ENCODE measurements at regions not wholly inside any gene's neighbourhood (a gene's known extent, or its start where the extent isn't known, plus 50 kb on each side); places are given as distances from the start of the nearest gene placed in this dataset.

DNA sequence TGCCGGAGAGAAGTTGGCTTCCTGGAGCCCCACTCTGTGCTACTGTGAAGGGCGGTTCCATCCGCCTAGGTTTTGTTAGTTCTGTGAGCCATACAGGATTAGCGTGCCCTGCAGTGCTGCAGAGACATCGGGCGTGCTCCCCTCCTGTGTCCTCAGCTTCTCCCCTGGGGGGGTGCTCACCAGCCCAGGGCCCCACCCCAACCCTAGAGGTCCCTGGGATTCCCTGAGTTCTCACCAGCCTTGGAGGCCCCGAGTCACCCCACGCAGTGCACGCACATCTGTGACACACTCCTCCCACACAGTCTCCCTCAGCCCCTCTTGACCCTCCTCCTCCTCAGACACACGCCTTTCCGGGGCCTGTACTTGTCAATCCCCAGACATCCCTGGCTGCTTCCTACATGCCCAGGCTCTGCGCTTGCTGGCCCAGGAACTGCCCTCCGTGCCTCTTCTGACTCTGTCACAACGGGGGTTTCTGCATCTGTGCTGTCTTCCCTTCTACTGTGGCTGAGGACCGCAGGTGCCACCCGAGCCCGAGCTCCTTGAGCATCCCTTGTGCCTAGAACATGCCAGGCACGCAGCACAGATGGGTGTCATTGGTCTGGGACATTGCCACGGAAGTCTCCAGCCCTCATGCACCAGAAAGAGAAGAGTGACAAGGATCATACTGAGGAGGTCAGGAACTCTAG lies 123.2 kb upstream of the RPS6KA2 start:
- intact Hi-C loops (cut with DNase I; ENCODE audit: low total_unique reads): no loop called here
- TF ChIP-seq, protein P1, sequence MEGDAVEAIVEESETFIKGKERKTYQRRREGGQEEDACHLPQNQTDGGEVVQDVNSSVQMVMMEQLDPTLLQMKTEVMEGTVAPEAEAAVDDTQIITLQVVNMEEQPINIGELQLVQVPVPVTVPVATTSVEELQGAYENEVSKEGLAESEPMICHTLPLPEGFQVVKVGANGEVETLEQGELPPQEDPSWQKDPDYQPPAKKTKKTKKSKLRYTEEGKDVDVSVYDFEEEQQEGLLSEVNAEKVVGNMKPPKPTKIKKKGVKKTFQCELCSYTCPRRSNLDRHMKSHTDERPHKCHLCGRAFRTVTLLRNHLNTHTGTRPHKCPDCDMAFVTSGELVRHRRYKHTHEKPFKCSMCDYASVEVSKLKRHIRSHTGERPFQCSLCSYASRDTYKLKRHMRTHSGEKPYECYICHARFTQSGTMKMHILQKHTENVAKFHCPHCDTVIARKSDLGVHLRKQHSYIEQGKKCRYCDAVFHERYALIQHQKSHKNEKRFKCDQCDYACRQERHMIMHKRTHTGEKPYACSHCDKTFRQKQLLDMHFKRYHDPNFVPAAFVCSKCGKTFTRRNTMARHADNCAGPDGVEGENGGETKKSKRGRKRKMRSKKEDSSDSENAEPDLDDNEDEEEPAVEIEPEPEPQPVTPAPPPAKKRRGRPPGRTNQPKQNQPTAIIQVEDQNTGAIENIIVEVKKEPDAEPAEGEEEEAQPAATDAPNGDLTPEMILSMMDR (IDR thresholded peaks at IDR 0.05): no peak
- H3K27ac ChIP-seq: no peak overlapping the region
- H3K9me3 ChIP-seq: no peaks in the 10 kb centered on the region
- no peaks in the 10 kb centered on the region for H3K36me3 ChIP-seq
- H3K4me3 ChIP-seq: no peak overlapping the region
- no peak for DNase-seq
- peaks cover 0 to 19% of the 10 kb centered on the region in 2 donors for H3K27me3 ChIP-seq
- H3K4me1 ChIP-seq: no peaks in the 10 kb centered on the region

DNA sequence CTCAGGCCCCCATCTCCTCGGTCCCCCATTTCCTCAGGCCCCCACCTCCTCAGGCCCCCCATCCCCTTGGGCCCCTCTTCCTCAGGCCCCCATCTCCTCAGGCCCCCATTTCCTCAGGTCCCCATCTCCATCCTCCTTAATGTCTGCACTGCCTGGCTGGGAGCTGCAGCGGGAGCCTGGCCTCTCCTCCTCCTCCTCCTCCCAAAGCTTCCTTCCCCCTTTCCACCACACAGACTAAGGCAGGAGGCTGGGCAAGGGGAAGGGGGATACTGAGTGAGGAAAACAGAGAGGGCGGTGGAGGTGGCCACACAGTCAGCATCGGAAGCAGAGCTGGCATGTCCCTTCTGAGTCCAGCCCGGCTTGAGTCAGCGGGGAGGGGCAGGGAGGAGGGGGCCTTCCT lies 122.6 kb upstream of the RPS6KA2 start:
- H3K27me3 ChIP-seq: peaks cover 0 to 16% of the 10 kb centered on the region in 2 donors
- H3K4me3 ChIP-seq: no peak overlapping the region
- no peak overlapping the region for H3K27ac ChIP-seq
- intact Hi-C loops (cut with DNase I; ENCODE audit: low total_unique reads): no loop called here
- TF ChIP-seq, protein P1 (IDR thresholded peaks at IDR 0.05): no peak
- DNase-seq: no peak
- no peaks in the 10 kb centered on the region for H3K4me1 ChIP-seq
- H3K36me3 ChIP-seq: no peaks in the 10 kb centered on the region
- H3K9me3 ChIP-seq: no peaks in the 10 kb centered on the region

DNA sequence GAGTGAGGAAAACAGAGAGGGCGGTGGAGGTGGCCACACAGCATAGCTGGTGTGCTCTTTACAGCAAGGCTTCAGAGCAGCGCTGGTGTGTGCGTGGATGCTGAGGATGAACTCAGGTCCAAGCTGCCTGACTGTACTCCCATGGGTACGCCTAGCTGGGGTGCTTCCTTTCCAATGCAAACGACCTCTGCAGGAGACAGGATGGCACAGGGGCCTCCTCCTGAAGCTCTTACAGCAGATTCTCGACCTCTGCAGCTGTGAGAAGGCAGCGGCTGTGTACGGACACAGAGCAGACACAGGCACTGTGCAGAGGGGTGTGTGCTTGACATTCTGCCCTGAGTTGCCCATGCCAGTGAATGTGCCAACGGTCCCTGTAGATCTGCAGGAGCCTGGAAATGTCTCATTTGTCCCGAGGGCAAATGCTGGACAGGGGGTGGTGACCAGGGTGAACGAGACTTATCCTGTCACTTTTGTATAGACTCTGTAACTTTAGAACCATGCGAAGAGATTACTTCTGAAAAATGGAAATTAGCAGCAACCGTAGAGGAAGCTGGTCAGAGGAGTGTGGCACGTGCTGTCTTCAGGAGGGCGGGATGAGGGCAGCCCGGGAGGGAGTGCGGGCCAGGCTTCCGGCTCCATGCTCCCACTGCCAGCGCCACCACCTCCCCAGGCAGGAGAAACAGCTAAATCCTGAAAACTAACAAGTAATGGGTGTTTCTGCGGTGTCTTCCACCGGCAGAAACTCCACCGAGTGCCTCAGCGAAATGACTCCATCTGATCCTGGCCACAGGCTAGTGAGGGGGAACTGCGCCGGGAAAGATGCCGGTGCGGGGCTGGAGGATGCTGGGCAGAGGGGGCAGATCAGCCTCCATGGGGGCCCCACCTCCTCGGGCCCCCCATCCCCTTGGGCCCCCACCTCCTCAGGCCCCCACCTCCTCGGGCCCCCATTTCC lies 120.9 kb upstream of the RPS6KA2 start:
- TF ChIP-seq, protein P1 (IDR thresholded peaks at IDR 0.05): no peak
- no peaks in the 10 kb centered on the region for H3K4me1 ChIP-seq
- intact Hi-C loops (cut with DNase I; ENCODE audit: low total_unique reads): no loop called here
- no peak overlapping the region for H3K4me3 ChIP-seq
- no peak for DNase-seq
- H3K27me3 ChIP-seq: peaks cover 0 to 13% of the 10 kb centered on the region in 2 donors
- H3K9me3 ChIP-seq: no peaks in the 10 kb centered on the region
- no peaks in the 10 kb centered on the region for H3K36me3 ChIP-seq
- H3K27ac ChIP-seq: no peak overlapping the region

DNA sequence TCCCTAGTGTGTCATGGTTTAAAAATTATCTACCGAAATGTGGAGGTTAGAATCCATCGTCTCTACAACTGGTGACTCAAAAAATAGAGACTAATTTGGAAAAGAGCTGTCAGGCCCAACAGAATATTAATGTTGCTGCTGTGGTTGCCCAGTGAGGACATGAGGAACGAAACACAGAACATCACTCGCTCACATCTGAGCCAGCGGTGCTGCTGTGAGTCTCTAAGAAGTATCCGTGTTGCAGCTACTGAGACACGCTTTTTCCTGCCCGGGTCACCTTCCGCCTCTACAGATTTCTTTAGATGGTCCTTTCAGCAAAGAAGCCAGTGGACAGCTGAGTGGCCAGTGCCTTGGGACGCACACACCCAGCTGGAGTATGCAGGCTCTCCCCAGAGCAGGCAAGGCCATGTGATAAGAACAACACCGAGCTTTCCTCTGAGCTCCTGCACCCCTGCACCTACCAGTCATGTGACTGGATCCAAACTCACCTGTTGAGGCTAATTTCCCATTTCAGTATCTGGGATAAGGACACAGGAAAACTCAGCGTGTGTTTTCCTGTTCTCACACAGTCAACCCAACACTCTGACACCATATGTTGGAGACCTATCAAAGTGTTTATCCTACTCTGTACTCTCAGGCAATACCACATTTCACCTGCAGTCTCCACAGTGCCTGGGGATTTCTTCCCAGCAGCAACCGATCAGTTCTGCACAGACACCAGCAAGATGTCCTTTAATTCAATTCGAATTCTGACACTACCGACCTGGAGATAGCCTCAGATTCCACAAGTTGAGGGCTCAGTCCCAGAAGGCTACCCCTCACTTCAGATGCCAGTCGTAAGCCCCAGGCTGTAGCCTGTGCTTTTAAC lies 119.0 kb upstream of the RPS6KA2 start:
- peaks cover 0 to 13% of the 10 kb centered on the region in 2 donors for H3K27me3 ChIP-seq
- H3K4me1 ChIP-seq: no peaks in the 10 kb centered on the region
- no peak overlapping the region for H3K27ac ChIP-seq
- H3K36me3 ChIP-seq: no peaks in the 10 kb centered on the region
- intact Hi-C loops (cut with DNase I; ENCODE audit: low total_unique reads): no loop called here
- no peak for DNase-seq
- H3K9me3 ChIP-seq: no peaks in the 10 kb centered on the region
- TF ChIP-seq, protein P1 (IDR thresholded peaks at IDR 0.05): no peak
- H3K4me3 ChIP-seq: no peak overlapping the region
